ENCODE measurements at regions not wholly inside any gene's neighbourhood (a gene's known extent, or its start where the extent isn't known, plus 50 kb on each side); places are given as distances from the start of the nearest gene placed in this dataset.
A peak's percentile ranks its signal among the peaks of the same experiment; 100 is the strongest.

- no peaks in the 10 kb centered on the region for H3K79me2 ChIP-seq (ENCODE audit: insufficient read depth, low read length)
- H3K9me3 Mint-ChIP-seq = peaks cover 0 to 13% (median 6%) of the 10 kb centered on the region in 7 donors
- peaks cover 0 to 8% of the 10 kb centered on the region in 2 donors for H3K9me3 ChIP-seq (replicated peaks in 1 of 2; ENCODE audit: control insufficient read depth in 1 of 2, insufficient read depth in 1 of 2, low read length in 2 of 2)
- no peaks in the 10 kb centered on the region for H3K36me3 ChIP-seq (replicated peaks in 1 of 2; ENCODE audit: control insufficient read depth in 1 of 2, insufficient read depth in 2 of 2, low read length in 2 of 2)
- H3K4me1 Mint-ChIP-seq = peaks cover 6% of the 10 kb centered on the region
- peaks cover 1 to 9% (median 3%) of the 10 kb centered on the region in 3 donors for H3K27me3 Mint-ChIP-seq (ENCODE audit: low read depth in 3 of 3)
- no peak overlapping the region for H3K27ac ChIP-seq (ENCODE audit: low read depth in 1 of 2, low read length in 2 of 2)
- H3K4me1 ChIP-seq (ENCODE audit: control insufficient read depth in 1 of 2, insufficient read depth in 2 of 2, low read length in 2 of 2) = peaks cover 0 to 2% of the 10 kb centered on the region in 2 donors
- no peak overlapping the region for H2AFZ ChIP-seq (ENCODE audit: insufficient read depth, low read depth, low read length, poor library complexity, severe bottlenecking)
- no peak overlapping the region for H3K4me2 ChIP-seq (replicated peaks; ENCODE audit: extremely low read depth, low read length, poor library complexity, severe bottlenecking)
- H3K27me3 ChIP-seq (ENCODE audit: control insufficient read depth in 2 of 2, insufficient read depth in 2 of 2, low read length in 2 of 2) = no peaks in the 10 kb centered on the region
- H3K4me3 ChIP-seq (replicated peaks in 1 of 3; ENCODE audit: low read depth in 2 of 3, low read length in 3 of 3) = no peak overlapping the region
- no peak for TF ChIP-seq CTCF (IDR thresholded peaks at IDR 0.05)
- no peaks in the 10 kb centered on the region for H4K20me1 ChIP-seq (ENCODE audit: insufficient read depth, low read length)
- 93% methylated on average over 4 of the region's 6 CpGs for WGBS (ENCODE audit: insufficient coverage)
- no peak overlapping the region for H3K9ac ChIP-seq (ENCODE audit: insufficient read depth, low read length, poor library complexity, severe bottlenecking)
- H3K27ac Mint-ChIP-seq = no peak overlapping the region
- no peak overlapping the region for H3K4me3 Mint-ChIP-seq
- H3K36me3 Mint-ChIP-seq = no peaks in the 10 kb centered on the region
- DNase-seq = no peak
- intact Hi-C loops (cut with micrococcal nuclease) = loop anchor here in 1 of 2 donors (5.0 kb wide), 2 partner anchors 46 to 66 kb away; no protein-coding TSS in a partner anchor
Measured at GRCh38 chr7:54838175-54838910, 79.3 kb upstream of the SEC61G start.

GRCh38 chr7:54839575-54840213 lies 80.7 kb upstream of the SEC61G start:
- no peak overlapping the region for H3K4me3 Mint-ChIP-seq
- Histone ChIP-seq H3K4me2 (replicated peaks; ENCODE audit: extremely low read depth, low read length, poor library complexity, severe bottlenecking) (no peak overlapping the region), H4K20me1 (ENCODE audit: insufficient read depth, low read length) (no peaks in the 10 kb centered on the region), H3K4me3 (replicated peaks in 1 of 3; ENCODE audit: low read depth in 2 of 3, low read length in 3 of 3) (no peak overlapping the region), H3K9ac (ENCODE audit: insufficient read depth, low read length, poor library complexity, severe bottlenecking) (no peak overlapping the region), H3K79me2 (ENCODE audit: insufficient read depth, low read length) (no peaks in the 10 kb centered on the region), H3K36me3 (replicated peaks in 1 of 2; ENCODE audit: control insufficient read depth in 1 of 2, insufficient read depth in 2 of 2, low read length in 2 of 2) (no peaks in the 10 kb centered on the region), H2AFZ (ENCODE audit: insufficient read depth, low read depth, low read length, poor library complexity, severe bottlenecking) (no peak overlapping the region), H3K27ac (ENCODE audit: low read depth in 1 of 2, low read length in 2 of 2) (no peak overlapping the region), H3K27me3 (ENCODE audit: control insufficient read depth in 2 of 2, insufficient read depth in 2 of 2, low read length in 2 of 2) (peaks cover 0 to 2% of the 10 kb centered on the region in 2 donors), H3K4me1 (ENCODE audit: control insufficient read depth in 1 of 2, insufficient read depth in 2 of 2, low read length in 2 of 2) (peaks cover 0 to 2% of the 10 kb centered on the region in 2 donors), H3K9me3 (replicated peaks in 1 of 2; ENCODE audit: control insufficient read depth in 1 of 2, insufficient read depth in 1 of 2, low read length in 2 of 2) (no peaks in the 10 kb centered on the region)
- peaks cover 0 to 2% (median 0%) of the 10 kb centered on the region in 7 donors for H3K9me3 Mint-ChIP-seq
- H3K36me3 Mint-ChIP-seq = no peaks in the 10 kb centered on the region
- intact Hi-C loops (cut with micrococcal nuclease) = loop anchor here (5.0 kb wide), 3 partner anchors 47 to 67 kb away; no protein-coding TSS in a partner anchor
- peak; percentile 63 for TF ChIP-seq CTCF (IDR thresholded peaks at IDR 0.05)
- H3K4me1 Mint-ChIP-seq = peaks cover 6% of the 10 kb centered on the region
- no peak overlapping the region for H3K27ac Mint-ChIP-seq
- 72% methylated on average over 8 of the region's 9 CpGs for WGBS (ENCODE audit: insufficient coverage)
- H3K27me3 Mint-ChIP-seq (ENCODE audit: low read depth in 3 of 3) = peaks cover 0 to 6% (median 1%) of the 10 kb centered on the region in 3 donors
- DNase-seq = peak; percentile 10 to 59 (median 27)
